ENCODE measurements at regions not wholly inside any gene's neighbourhood (a gene's known extent, or its start where the extent isn't known, plus 50 kb on each side); places are given as distances from the start of the nearest gene placed in this dataset.

DNA sequence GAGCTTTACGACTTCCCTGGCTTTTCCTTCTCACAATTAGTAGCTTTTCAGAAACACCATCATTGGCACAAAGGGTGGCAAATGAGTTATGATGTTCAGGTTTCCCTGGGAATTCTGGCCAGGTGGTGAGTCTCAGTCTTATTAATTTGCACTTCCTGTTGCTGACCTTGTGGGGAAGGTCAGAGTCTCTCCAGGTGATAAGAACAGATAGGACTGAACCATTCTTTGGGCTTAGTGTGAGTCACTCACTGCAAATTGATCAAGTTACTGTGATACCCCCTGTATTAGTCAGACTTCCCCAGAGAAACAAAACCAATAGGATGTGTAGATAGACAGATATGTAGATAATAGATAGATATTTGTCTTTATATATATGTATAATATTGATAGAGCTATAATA lies 53.8 kb upstream of the RANBP3L start:
- DNase-seq, result no peak

DNA sequence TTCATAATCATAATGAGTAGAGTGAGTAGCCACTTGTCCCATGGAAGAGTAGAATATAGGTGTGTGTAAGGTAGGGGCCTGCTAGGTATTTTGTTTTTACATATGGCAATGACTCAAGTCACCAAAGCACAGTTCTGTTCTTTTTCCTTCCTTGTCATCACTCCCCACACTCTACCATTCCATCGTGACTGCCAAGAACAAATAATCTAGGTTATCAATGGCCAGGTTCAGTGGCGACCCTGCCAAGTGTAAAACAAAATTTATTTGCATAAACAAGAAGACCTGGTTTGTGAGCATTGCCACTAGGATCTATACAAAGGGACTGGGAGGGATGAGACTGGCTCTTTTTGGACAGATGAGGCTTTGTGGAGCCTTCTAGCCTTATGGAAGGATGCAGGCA lies 55.2 kb upstream of the RANBP3L start:
- DNase-seq, result no peak

DNA sequence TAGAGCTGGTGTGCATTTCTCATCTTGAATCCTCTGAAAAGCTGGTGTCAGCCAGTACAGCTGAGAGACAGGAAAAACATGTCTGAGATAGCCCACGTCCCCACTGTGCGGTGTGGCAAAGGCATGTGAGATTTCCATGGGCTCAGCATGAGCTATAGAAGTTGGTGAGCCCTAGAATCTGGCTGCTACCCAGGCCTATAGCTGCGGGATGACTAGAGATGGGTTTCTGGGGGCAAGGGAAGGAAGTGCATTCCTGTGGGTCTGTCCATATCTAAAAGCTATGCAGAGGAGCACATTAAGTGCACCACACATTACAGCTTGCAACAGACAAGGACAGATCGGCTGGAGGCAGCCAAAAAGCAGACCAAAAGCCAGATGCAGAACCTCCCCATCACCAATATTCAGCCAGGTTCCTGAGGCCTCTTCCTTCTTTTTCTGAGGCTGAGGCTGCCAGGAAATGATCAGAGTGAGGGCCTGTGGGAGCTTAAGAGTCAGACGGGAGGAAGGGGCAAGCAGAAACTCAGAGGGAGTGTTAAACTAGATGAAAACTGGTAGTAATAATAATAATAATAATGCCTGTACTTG lies 55.8 kb upstream of the RANBP3L start:
- DNase-seq, result no peak

DNA sequence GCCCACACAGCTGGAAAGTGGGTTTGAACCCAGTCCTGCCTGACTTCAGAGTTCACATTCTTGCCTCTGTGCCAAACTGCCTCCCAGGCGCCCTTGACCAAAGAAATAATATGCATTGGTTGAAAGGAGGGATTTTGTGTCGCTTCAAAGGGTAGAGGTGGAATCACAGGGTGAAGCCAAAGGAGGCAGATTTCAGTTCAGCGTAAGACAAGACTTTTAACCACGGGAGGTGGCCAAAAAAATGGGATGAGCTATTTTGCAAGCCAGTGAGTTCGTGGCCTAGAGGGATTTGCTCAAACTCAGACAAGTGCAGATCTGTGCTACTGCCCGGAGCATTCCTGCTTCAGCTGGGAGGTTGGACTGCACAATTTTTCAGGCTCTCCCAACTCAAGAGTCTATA lies 57.6 kb upstream of the RANBP3L start:
- DNase-seq, result no peak

DNA sequence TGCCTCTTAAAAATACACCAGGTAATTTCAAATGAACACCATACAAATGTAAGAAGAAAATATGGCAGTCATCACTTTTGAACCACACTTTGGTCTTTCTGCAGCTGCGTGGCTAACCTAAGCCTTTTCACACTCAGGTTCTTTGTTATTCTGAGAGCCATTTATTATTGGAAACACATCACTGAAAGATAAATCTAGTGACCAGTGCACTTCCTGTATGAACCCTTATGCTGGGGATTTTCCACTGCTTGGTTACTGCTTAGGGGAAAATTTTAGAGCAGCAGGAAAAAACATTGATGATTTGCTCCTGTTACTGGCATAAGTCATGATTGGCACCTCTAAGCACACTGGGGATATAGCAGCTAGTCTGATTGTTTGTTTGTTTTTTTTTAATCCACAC lies 58.6 kb upstream of the RANBP3L start:
- no peak for DNase-seq

DNA sequence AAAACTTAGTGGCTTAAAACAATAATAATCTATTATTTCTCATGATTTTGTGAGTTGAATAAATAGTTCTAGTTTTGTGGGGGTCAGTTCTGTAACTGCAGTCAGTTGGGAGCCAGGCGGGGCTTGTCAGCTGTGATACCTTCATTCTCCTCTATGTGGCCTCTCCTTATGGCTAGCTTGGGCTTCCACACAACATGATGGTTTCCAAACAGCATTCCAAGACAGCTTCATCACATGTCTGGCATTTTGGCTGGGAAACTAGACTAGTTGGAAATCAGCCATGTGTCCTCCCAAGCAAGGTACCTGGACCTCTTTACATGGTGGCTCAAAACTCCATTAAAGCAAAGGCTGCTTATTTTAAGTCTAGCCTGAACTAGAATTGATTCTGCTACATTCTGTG lies 61.4 kb upstream of the RANBP3L start:
- DNase-seq, result no peak

DNA sequence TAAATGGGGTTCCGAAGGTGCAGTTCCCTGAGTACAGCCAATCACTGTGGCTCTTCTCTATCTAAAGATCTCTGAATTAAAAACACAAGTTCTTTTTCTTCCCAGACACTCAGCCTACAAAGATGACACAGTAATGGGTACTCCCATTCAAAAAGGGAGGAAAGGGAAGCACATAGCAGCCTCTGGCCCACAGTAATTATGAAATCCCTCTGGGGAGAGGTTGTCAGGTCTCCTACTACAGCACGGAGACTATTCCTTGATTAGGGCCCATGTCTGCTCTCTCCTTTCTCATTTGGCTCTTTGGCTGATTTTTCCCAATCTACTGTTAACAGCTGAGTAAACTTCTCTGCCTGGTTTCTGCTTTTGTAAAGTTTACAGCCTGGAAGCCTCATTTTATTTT lies 62.0 kb upstream of the RANBP3L start:
- no peak for DNase-seq

DNA sequence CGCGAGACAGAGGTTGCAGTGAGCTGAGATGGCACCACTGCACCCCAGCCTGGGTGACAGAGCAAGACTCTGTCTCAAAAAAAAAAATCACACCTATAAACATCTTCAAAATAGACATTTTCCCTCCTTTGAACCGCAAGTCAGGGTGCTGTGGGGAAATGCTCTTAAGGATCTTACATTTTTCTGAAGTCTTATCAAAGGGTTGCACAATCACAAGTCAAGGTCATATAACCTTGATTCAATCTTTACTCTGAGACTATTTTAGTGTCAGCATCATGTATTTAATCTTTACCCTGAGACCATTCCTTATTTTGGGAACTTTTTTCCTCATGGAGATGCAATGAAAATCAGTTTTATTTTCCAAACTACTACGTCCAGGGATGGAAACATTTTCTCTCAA lies 62.8 kb upstream of the RANBP3L start:
- no peak for DNase-seq

DNA sequence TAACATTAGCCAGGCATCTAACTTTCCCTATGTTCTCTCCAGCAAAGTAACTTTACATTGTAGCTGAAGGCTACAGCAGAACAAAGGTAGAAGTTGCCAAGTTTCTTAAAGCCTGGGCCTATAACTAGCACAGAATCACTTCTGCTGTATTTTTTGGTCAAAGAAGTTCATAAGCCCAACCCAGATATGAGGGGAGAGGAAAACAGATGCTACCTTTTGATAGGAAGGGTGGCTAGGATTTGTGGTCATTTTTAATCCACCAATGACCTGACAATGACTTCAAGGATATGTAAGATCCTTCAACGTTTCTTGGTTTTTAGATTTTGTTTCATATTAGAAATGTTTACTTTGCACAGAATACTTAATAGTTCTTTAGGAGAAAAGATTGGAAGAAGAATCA lies 64.2 kb upstream of the RANBP3L start:
- DNase-seq, result no peak

DNA sequence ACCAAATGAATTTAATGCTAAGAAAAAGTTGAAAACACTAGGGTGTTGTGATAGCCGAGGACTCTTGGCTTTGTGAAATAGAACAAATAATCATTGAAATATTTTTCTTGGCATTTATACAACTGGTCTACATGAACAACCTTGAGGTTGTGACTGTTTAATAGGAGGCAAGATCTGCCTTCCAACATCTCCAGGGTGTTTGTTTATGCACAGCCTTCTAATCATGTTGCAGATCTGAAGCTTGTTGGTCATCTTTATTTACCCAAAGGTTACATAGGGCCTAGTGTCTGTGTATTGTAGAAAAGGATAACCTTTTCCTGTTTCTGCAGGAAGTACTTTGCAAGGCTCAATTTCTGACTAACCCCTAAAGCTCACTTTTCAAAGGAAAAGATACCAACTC lies 65.2 kb upstream of the RANBP3L start:
- no peak for DNase-seq

DNA sequence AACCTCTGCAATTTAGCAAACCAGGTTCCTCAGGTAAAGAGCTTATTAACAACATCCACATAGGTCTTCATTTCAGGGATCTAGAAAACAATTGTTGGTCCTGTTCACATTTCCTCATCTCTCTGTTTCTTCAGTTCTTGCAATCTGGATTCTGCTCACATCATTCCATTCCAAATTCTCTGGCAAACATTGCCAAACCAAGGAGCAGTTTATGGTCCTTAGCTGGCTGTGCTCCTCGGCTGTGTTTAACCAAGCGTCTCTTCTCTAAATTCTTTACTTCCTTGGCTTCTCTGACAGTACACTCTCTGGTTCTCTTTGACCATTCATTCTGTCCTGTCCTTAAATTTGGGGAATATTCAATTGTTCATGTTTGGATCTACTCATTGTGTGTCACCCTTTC lies 65.8 kb upstream of the RANBP3L start:
- no peak for DNase-seq

DNA sequence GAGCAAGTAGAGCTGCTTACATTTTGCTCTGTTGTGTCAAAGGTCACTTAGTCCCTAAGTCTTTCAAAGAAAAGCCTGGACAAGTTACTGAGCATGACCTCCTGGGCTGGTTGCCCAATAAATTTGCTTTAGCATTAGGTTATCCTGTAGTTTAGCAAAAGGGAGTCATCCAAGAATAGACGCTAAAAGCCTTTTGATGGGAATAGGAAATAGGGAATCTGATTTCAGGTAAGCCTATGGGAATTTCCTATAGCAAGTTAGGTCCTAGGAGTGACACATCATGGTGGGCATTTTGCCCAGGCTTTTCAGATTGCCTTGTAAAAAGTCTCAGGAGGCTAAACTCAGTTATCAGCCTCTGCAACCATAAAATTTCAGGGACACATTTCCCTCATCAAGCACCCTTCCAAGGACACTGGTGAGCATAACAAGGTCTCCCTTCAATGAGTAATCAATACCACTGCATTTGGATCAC lies 67.6 kb upstream of the RANBP3L start:
- DNase-seq, result no peak

DNA sequence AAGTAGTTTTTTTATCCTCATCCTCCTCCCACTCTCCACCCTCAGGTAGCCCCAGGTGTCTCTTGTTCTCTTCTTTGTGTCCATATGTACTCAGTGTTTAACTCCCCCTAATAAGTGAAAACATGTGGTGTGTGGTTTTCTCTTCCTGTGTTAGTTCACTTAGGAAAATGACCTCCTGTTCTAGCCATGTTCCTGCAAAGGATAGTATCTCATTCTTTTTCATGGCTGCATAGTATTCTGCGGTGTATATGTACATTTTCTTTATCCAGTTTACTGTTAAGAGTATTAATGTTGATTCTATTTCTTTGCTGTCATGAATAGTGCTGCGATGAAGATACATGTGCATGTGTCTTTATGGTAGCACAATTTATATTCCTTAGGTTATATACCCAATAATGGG lies 68.4 kb upstream of the RANBP3L start:
- no peak for DNase-seq

DNA sequence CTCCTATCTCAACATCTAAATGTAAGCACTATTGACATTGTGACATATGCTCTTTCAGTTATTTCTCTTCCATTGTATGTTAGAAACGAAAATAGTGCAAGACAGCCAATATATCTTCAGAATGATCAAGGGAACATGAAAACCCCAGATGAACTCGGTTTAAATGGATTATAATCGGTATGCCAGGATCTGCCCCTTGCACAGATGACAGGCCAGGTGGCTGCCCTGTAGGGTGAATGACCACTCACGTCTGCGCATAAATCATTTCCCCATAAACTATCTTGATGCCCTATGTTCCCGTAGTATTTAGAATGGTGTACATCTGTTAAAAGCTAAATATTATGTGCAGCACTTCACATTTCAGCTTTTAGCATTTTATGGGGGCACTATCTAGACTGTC lies 69.7 kb upstream of the RANBP3L start:
- DNase-seq, result no peak

DNA sequence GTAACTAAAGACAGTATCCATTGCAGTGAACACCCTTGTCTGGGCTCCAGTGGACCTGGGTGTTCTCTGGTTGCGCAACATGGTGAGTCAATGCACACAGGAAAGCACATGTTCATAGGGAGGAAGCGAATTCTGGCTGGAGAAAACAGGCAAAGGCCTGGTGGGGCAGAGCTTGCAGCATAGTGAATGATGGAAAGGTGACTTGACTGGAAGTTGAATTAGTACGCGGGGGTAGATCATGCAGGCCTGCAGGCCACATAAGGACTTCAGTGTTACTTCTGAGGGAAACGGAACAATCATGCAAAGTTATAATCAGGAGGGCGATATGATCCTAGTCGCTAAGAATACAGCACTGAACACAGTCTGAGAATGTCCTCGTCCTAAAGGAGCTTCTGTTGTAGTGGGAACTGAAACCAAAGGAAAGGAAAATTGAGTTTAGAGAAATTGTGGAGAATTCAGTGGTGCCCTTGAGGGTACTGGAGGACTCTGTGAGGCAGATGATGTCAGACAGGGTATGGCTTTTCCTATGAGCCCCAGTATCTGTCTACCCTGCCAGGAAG lies 71.9 kb upstream of the RANBP3L start:
- peak; percentile 87 to 92 for DNase-seq

DNA sequence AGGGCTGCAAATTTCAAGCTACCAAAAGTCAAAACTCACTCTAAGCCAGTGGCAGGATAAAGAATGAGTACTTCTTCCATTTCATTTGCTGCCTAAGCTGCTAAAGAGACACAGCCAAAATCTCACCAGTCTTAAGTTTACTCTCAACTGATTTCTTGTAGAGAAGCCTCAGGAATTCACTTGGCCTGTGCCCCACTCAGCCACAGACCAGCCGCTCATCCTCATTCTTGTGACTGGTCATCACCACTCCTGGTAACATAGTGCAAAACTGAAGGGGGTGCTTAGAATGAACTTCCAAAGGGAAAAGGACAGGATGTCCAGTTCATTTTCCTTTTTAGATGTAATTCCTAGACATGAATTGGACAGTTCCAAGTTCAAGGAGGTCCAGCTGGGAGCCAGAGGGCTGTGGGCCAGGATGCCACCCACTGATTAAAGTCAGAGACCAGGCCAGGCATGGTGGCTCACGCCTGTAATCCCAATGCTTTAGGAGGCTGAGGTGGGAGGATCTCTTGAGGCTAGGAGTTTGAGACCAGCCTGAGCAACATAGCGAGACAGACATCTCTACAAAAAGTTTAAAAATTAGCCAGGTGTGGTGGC lies 72.7 kb upstream of the RANBP3L start:
- no peak for DNase-seq

DNA sequence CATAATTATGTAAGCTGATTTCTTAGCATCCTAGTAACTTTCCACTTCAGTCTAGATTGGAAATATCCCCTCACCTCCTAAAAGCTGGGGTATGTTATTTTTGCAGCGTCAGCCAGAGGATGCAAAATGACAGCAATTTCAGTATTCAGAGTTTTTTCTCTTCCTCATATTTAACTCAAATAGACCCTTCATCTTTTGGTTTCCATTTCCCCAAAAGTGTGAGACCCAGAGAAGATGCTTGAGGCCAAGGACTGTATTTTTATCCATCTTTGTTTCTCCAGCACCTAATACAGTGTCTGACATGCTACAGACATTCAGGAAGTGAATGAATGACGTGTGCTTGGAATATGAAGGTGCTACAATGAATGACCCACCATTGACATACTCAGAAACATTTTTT lies 75.5 kb upstream of the RANBP3L start:
- no peak for DNase-seq

DNA sequence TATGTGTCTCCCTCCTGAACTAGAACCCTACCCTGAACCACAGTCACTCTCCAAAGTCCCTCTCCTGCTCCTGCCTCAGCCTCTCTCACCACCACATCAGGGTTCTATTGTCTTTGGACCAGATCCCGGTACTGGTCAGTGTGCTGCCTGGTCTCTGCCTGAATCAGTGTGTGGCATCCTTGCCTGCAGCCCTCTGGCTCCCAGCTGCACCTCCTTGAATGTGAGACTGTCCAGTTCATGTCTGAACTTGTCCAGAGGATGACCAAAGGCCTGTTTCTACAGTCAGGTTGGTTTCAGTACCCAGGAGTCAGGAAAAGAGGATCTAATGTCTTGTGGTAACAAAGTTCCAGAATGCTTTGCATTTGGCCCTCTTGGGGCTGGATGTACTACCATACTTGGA lies 76.8 kb upstream of the RANBP3L start:
- no peak for DNase-seq

DNA sequence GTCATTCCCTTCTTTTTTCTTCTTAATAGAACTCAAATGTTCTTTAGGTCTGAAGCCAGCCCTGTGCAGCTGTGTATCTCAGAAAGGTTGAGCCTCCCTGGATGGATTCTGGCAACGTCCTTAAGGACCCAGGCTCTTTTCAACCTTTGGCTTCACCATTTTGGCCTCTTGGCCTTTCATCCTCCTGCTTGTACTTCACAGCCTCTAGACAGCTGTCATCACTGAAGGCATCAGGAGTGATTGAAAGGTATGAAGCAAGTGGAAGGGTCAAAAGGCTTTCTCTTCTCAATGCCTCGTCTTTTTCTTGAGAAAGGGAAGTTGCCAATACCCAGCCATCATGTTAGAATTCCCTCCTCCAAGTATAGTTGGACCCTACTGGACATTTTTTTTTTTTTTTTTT lies 81.2 kb upstream of the RANBP3L start:
- no peak for DNase-seq

DNA sequence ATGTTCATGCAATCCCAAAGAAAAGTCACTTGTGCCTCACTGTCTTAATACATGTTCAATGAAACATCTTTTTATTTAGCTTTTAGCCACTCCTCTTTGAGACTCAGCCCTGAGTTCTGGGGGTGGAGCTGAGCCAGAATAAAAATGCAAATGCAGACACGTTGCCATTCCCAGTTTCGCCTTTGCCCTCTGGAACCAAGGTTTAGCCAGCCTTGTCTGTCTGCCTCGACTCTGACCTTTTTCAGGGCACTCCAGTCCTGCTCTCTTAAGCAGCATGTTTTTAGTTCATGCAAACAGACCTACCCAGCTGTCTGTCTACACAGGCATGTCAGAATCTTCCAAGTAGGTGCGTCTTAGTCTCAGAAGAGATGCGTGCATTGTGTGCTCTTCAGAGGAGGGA lies 82.2 kb upstream of the RANBP3L start:
- DNase-seq, result no peak

DNA sequence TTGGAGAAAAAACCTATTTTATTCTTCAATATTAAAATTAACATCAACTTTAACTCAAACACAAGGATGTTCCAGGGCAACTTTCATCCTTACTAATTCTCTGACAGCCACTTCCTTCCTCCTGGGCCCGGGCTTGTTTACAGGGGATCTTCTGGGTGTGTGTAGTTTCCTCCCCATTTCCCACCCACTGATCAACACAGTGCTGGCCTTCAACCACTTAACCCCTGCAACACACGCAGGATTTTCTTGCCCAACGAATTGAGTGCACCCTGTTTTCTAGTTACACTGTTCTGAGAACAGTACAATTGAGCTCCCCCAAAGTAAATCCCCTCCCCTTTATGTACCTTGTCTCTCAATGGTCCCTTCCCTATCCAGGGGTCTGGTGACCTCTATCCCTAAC lies 83.1 kb upstream of the RANBP3L start:
- DNase-seq, result no peak

DNA sequence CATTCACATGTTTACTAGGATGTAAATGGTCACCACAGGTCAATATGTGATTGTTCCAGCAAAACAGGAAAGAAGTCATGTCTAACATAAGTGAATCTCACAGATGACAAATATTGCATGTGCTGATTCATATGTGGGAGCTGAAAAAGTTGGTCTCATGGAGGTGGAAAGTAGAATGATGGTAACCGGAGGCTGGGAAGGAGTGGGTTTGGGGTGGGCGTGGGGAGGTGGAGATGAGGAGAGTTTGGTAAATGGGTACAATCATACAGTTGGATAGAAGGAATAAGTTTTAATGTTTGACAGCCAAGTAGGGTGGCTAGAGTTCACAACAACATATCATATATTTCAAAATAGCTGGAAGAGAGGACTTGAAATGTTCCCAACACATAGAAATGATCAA lies 83.8 kb upstream of the RANBP3L start:
- no peak for DNase-seq

DNA sequence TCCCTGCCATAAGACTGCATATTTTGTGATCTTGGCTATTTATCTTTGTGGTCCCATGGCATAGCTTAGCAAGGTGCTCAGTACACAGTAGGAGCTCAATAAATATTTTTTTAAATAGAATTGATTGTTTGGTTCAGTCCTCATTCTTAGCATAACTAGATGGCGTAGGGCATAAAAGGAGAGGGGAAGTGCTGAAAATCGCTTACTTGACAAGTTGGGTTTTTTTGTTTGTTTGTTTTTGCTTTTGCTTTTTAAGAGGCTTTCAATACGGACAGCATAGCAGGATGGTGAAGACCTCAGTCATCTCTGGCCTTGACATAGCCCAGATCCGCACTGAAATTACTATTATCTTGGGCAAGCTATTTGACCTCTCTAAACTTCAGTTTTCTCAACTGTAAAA lies 86.6 kb upstream of the RANBP3L start:
- no peak for DNase-seq

DNA sequence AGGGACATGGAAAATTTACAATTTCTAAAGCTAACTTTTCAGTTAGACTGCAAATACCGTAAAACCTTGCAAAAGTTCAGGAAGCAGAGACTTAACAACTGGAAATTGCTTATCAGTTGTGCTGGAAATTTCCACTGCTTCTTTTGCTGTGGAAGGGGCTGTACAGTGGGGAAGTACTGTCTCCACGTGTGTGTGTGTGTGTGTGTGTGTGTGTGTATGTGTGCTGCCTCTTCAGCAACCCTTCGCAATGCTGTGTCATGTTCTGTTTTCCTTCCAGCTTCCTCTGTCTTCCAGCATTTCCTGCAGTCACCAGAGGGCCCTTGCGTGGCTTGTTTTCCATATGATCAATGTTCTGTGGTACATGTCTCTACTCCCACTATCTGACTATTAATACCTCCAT lies 87.5 kb upstream of the RANBP3L start:
- peak; percentile 34 to 56 for DNase-seq

DNA sequence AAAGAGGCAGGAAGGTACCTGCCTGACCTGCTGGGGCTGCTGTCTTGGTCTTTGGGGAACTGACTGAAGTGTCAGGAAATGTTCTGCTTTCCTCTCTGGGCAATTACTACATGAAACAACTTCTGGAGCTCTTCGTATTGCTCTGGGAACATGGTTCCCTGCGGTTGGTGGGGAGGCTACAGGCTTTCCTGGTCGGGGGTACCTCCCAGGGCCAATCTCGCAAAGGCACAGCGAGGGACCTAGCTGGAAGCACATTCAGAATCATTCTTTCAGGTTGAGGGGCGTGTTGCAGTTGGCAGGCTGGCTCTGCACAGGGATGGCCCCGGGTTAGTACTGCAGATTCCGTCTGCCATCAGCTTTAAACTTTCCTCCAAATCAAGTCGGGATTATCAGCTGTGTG lies 88.9 kb upstream of the RANBP3L start:
- no peak for DNase-seq
